D721Med (cell line): ENCODE measurements at regions not wholly inside any gene's neighbourhood (a gene's known extent, or its start where the extent isn't known, plus 50 kb on each side); places are given as distances from the start of the nearest gene placed in this dataset.

Experiments used
- DNase-seq: peaks from one replicate; pipeline ENCODE4 v3.0.0; 2011; ENCODE audit warnings: low spot score; ENCODE audit not compliant: insufficient read length
- FAIRE-seq: peaks from 2 replicates; lab custom pipeline; 2011; peaks lifted over from hg19 to GRCh38; lab: Jason Lieb, UNC
- TF ChIP-seq, protein P1 (sequence below): IDR thresholded peaks from 2 replicates; pipeline ENCODE4 v1.5.1; 2012; ENCODE audit warnings: mild to moderate bottlenecking, control low read depth; ENCODE audit not compliant: insufficient read depth; ENCODE audit errors: missing control alignments

DNA sequence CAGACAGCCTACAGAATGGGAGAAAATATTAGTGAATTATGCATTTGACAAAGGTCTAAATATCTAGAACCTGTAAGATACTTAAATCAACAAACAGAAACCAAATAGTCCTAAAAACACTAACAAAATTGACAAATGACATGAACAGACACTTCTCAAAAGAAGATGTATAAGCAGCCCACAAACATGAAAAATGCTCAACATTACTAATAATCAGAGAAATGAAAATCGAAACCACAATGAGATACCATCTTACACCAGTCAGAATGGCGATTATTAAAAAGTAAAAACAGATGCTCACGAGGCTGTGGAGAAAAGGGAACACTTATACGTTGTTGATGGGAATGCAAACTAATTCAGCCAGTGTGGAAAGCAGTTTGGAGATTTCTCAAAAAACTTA, 1186.8 kb downstream of the DTWD2 start:
- TF ChIP-seq, protein P1, sequence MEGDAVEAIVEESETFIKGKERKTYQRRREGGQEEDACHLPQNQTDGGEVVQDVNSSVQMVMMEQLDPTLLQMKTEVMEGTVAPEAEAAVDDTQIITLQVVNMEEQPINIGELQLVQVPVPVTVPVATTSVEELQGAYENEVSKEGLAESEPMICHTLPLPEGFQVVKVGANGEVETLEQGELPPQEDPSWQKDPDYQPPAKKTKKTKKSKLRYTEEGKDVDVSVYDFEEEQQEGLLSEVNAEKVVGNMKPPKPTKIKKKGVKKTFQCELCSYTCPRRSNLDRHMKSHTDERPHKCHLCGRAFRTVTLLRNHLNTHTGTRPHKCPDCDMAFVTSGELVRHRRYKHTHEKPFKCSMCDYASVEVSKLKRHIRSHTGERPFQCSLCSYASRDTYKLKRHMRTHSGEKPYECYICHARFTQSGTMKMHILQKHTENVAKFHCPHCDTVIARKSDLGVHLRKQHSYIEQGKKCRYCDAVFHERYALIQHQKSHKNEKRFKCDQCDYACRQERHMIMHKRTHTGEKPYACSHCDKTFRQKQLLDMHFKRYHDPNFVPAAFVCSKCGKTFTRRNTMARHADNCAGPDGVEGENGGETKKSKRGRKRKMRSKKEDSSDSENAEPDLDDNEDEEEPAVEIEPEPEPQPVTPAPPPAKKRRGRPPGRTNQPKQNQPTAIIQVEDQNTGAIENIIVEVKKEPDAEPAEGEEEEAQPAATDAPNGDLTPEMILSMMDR = no peak
- FAIRE-seq (no peak), DNase-seq (no peak)

DNA sequence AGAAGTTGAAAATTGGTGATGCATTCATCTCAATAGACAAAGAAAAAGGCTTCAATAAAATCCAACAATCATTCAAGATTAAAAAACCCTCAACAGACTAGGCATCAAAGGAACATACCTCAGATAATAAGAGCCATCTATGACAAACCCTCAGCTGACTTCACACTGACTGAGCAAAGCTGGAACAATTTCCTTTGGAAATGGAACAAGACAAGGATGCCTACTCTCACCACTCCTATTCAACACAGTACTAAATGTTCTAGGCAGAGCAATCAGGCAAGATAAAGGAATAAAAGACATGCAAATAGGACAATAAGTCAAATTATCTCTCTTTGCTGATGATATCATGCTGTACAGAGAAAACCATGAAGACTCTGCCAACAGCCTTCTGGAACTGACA, 1188.1 kb downstream of the DTWD2 start:
- DNase-seq (no peak), FAIRE-seq (no peak)
- TF ChIP-seq, protein P1 = no peak

DNA sequence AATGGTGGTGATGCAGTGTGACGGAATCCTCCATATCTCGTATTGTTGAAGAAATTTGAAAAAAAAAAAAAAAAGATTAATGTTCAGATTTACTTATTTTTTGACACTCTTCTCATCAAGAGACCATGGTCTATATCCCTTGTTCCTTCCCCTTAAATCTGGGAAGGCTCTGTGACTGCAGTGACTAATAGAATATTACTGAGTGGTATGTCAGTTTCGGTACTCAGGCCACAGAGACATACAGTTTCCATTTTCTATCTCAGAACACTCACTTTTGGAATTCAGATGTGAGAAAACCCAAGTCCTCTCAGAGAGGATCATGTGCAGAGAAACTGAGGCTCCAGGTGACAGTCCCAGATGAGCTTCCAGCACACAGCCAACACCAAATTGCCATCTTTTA, 1193.5 kb downstream of the DTWD2 start:
- TF ChIP-seq, protein P1 = no peak
- DNase-seq (no peak), FAIRE-seq (no peak)

DNA sequence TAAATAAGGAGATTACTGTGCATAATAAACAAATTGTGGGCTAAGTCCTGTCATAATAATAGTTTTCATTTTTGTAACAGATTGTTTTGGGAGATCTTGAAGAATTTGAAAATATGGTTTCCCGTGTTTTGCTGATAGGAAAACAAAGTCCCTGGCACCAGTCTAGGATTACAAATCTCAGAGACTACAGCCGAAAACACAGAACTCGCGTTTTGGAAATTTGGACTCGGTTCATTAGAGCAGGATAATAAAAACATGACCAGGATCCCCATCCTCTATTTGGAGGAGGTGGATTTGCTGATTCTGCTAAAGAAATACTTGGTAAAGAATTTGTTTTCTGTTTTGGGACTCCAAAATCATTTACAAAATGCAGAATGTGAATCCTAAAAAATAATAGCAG, 1194.4 kb downstream of the DTWD2 start:
- FAIRE-seq = no peak
- DNase-seq = no peak
- TF ChIP-seq, protein P1 = no peak

DNA sequence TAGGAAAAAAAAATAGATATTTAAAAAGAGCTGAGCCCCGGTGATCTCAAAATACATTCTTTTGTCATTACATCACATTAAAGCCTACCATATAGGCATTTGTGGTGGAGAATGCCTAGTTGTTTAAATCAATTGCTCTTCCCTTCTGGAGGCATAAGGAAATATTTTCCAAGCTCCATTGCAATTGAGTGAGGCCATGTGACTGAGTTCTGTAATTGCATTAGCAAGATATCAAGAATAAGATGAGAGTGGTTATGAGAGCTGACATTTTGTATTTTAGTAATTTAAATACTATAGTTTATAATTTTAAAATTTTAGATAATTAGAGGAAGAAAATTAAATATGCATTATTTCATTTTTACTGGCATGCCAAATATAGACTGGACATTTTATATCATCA, 1195.9 kb downstream of the DTWD2 start:
- no peak for FAIRE-seq
- no peak for DNase-seq
- TF ChIP-seq, protein P1 = no peak

DNA sequence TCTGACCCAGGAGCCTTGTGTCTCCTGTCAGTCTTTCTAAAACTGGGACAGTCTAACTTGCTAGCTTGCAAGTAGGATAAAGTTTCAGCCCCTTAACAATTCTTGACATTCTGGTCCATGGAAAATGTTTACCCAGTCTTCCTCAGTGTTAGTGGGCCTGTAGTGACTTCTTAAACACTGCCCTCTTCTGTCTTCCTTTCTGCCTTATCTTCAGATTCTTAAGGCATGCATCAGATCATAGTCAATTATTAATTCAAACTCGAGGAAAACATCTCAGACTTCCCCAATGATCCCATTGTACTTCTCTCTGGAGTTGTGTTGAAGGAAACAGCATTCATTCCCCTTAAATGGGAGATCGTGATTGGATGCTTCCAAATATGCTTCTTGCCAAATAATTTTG, 1199.8 kb downstream of the DTWD2 start:
- TF ChIP-seq, protein P1 = no peak
- DNase-seq (no peak), FAIRE-seq (no peak)

DNA sequence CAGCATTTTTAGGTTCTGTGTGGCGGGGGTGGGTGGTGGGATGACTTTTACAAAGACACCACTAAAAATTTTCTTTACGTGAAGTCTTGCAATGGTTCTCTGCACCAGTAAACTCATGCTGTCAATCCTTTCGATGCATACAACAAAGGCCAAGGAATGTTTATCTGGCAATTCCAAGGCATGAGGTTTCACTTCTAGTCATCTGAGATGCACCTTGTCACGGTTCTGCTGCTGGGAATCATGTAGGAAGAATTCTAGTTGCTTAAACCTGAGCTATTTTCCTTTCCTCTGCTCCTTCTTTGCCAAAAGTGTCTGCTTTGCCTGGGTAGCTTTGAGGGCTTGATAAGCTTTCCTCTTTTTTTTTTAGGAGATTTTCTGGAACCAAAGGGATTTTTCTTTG, 1204.5 kb upstream of the SEMA6A start:
- FAIRE-seq (no peak), DNase-seq (no peak)
- TF ChIP-seq, protein P1 = no peak
